ENCODE measurements at regions not wholly inside any gene's neighbourhood (a gene's known extent, or its start where the extent isn't known, plus 50 kb on each side); places are given as distances from the start of the nearest gene placed in this dataset.

GRCh38 chr13:103142151-103142550 lies 75.9 kb upstream of the SLC10A2 start:
- DNase-seq, result no peak
- intact Hi-C loops (cut with DNase I), result no loop called here

GRCh38 chr13:103140001-103140671 lies 73.9 kb upstream of the SLC10A2 start:
- intact Hi-C loops (cut with DNase I), result no loop called here
- peak in 15 of 42 donors; percentile 5 to 65 (median 20) for DNase-seq

- no peak for DNase-seq
- intact Hi-C loops (cut with DNase I), result loop anchor here (10.0 kb wide), 1 partner anchor 189 kb away; no protein-coding TSS in a partner anchor
Measured at GRCh38 chr13:103134271-103134670, 68.1 kb upstream of the SLC10A2 start.

- no peak for DNase-seq
- intact Hi-C loops (cut with DNase I), result loop anchor here (10.0 kb wide), 1 partner anchor 189 kb away; no protein-coding TSS in a partner anchor
Measured at GRCh38 chr13:103133556-103133955, 67.3 kb upstream of the SLC10A2 start.

GRCh38 chr13:103130681-103131210 lies 64.5 kb upstream of the SLC10A2 start:
- DNase-seq, result no peak
- intact Hi-C loops (cut with DNase I), result loop anchor here (10.0 kb wide), 1 partner anchor 186 kb away; no protein-coding TSS in a partner anchor

- intact Hi-C loops (cut with DNase I), result loop anchor here (10.0 kb wide), 1 partner anchor 185 kb away; no protein-coding TSS in a partner anchor
- DNase-seq, result no peak
Measured at GRCh38 chr13:103130146-103130545, 63.9 kb upstream of the SLC10A2 start.
